H9 (cell line): ENCODE measurements at regions not wholly inside any gene's neighbourhood (a gene's known extent, or its start where the extent isn't known, plus 50 kb on each side); places are given as distances from the start of the nearest gene placed in this dataset.

Source experiments
- DNase-seq: peaks from one replicate; pipeline ENCODE4 v3.0.0-alpha.2; 2017
- H2AFZ ChIP-seq: one replicate; pipeline ENCODE4 v1.6.1; 2013; ENCODE audit warnings: mild to moderate bottlenecking, low read length, control low read depth, moderate library complexity
- H2AK5ac ChIP-seq: 2 replicates; pipeline ENCODE4 v1.6.1; 2013; ENCODE audit warnings: low read length, control low read depth, mixed read lengths; ENCODE audit not compliant: insufficient read length
- H2BK120ac ChIP-seq: one replicate; pipeline ENCODE4 v1.6.1; 2013; ENCODE audit warnings: low read depth, mild to moderate bottlenecking, low read length, control low read depth, inconsistent platforms; ENCODE audit not compliant: poor library complexity, severe bottlenecking
- H2BK12ac ChIP-seq: 2 replicates; pipeline ENCODE4 v1.6.1; 2013; ENCODE audit warnings: low read length, control low read depth, mixed read lengths, low read depth; ENCODE audit not compliant: insufficient read length
- H2BK15ac ChIP-seq: 2 replicates; pipeline ENCODE4 v1.6.1; 2013; ENCODE audit warnings: low read depth, low read length, control low read depth
- H2BK20ac ChIP-seq: one replicate; pipeline ENCODE4 v1.6.1; 2013; ENCODE audit warnings: low read depth, mild to moderate bottlenecking, low read length, control low read depth, inconsistent platforms; ENCODE audit not compliant: poor library complexity, severe bottlenecking
- H2BK5ac ChIP-seq: 2 replicates; pipeline ENCODE4 v1.6.1; 2013; ENCODE audit warnings: low read length, control low read depth, mixed read lengths; ENCODE audit not compliant: insufficient read length
- H3K14ac ChIP-seq: 2 replicates; pipeline ENCODE4 v1.6.1; 2013; ENCODE audit warnings: low read length, control low read depth; ENCODE audit not compliant: insufficient read depth
- H3K18ac ChIP-seq: 2 replicates; pipeline ENCODE4 v1.6.1; 2013; ENCODE audit warnings: low read depth, mild to moderate bottlenecking, mixed read lengths, low read length, control low read depth; ENCODE audit not compliant: insufficient read length
- H3K23ac ChIP-seq: 2 replicates; pipeline ENCODE4 v1.6.1; 2013; ENCODE audit warnings: low read length, control low read depth, mixed read lengths, low read depth; ENCODE audit not compliant: insufficient read length
- H3K23me2 ChIP-seq: 2 replicates; pipeline ENCODE4 v1.6.1; 2013; ENCODE audit warnings: low read depth, mild to moderate bottlenecking, mixed read lengths, low read length, control low read depth; ENCODE audit not compliant: insufficient read length, poor library complexity, severe bottlenecking
- H3K27ac ChIP-seq: 2 replicates; pipeline ENCODE4 v1.5.1; 2013; ENCODE audit warnings: low read length, control low read depth, mixed read lengths, low read depth; ENCODE audit not compliant: insufficient read length
- H3K27me3 ChIP-seq: 2 replicates; pipeline ENCODE4 v1.6.1; 2013; ENCODE audit warnings: low read length, control low read depth, inconsistent platforms; ENCODE audit not compliant: insufficient read depth
- H3K4ac ChIP-seq: 2 replicates; pipeline ENCODE4 v1.6.1; 2013; ENCODE audit warnings: low read depth, mild to moderate bottlenecking, control low read depth, inconsistent platforms, low read length, moderate library complexity
- H3K4me1 ChIP-seq: 2 replicates; pipeline ENCODE4 v1.6.1; 2013; ENCODE audit warnings: low read length, control low read depth, inconsistent platforms; ENCODE audit not compliant: insufficient read depth
- H3K4me2 ChIP-seq: 2 replicates; pipeline ENCODE4 v1.6.1; 2013; ENCODE audit warnings: low read length, control low read depth, mixed read lengths; ENCODE audit not compliant: insufficient read length, insufficient read depth
- H3K56ac ChIP-seq: 2 replicates; pipeline ENCODE4 v1.6.1; 2013; ENCODE audit warnings: low read depth, mild to moderate bottlenecking, mixed read lengths, low read length, control low read depth; ENCODE audit not compliant: insufficient read length
- H3K79me1 ChIP-seq: 2 replicates; pipeline ENCODE4 v1.6.1; 2013; ENCODE audit warnings: low read depth, mild to moderate bottlenecking, moderate library complexity, low read length, control low read depth, inconsistent platforms; ENCODE audit not compliant: insufficient read depth, poor library complexity, severe bottlenecking
- H3K79me2 ChIP-seq: 2 replicates; pipeline ENCODE4 v1.6.1; 2013; ENCODE audit warnings: low read length, control low read depth, inconsistent platforms; ENCODE audit not compliant: insufficient read depth
- H3K9ac ChIP-seq: 2 replicates; pipeline ENCODE4 v1.6.1; 2013; ENCODE audit warnings: low read length, control low read depth, mixed read lengths; ENCODE audit not compliant: insufficient read length; ENCODE audit errors: extremely low read depth
- H3K9me3 ChIP-seq: one replicate; pipeline ENCODE4 v1.6.1; 2013; ENCODE audit warnings: low read depth, low read length, inconsistent platforms; ENCODE audit not compliant: control insufficient read depth
- H3T11ph ChIP-seq: one replicate; pipeline ENCODE4 v1.6.1; 2013; ENCODE audit warnings: mild to moderate bottlenecking, low read length, control low read depth, inconsistent platforms
- H4K20me1 ChIP-seq: one replicate; pipeline ENCODE4 v1.6.1; 2013; ENCODE audit not compliant: control insufficient read depth, insufficient read length, insufficient read depth
- H4K5ac ChIP-seq: 2 replicates; pipeline ENCODE4 v1.6.1; 2013; ENCODE audit warnings: low read depth, mild to moderate bottlenecking, mixed read lengths, low read length, control low read depth; ENCODE audit not compliant: insufficient read length
- H4K8ac ChIP-seq: replicated peaks from 2 replicates; pipeline ENCODE4 v1.6.1; 2013; ENCODE audit warnings: low read length, control low read depth, mixed read lengths, low read depth; ENCODE audit not compliant: insufficient read length
- H4K91ac ChIP-seq: 2 replicates; pipeline ENCODE4 v1.6.1; 2013; ENCODE audit warnings: low read depth, mild to moderate bottlenecking, moderate library complexity, mixed read lengths, low read length, control low read depth; ENCODE audit not compliant: insufficient read length
- H3K27ac Mint-ChIP-seq, 3 experiments: 2 replicates in 2 of 3; 3 replicates in 1 of 3; pipeline ENCODE4 v1.8.0; 2020 to 2021; ENCODE audit warnings: mixed read lengths in 3 of 3, mild to moderate bottlenecking in 1 of 3, moderate library complexity in 1 of 3
- H3K27me3 Mint-ChIP-seq: 2 replicates; pipeline ENCODE4 v1.8.0; 2021; ENCODE audit warnings: low read depth, mild to moderate bottlenecking, moderate library complexity, mixed read lengths
- H3K36me3 Mint-ChIP-seq, 3 experiments: 2 replicates in 2 of 3; 3 replicates in 1 of 3; pipeline ENCODE4 v1.8.0; 2020 to 2021; ENCODE audit warnings: low read depth in 3 of 3, mixed read lengths in 3 of 3; ENCODE audit not compliant: insufficient read depth in 1 of 3
- H3K4me1 Mint-ChIP-seq, 2 experiments: 2 replicates each; pipeline ENCODE4 v1.8.0; 2020; ENCODE audit warnings: mixed read lengths in 2 of 2
- H3K4me3 Mint-ChIP-seq, 2 experiments: 2 replicates in 1 of 2; 3 replicates in 1 of 2; pipeline ENCODE4 v1.8.0; 2020 to 2021; ENCODE audit warnings: mild to moderate bottlenecking in 2 of 2, mixed read lengths in 2 of 2, moderate library complexity in 1 of 2
- H3K9me3 Mint-ChIP-seq, 2 experiments: 2 replicates in 1 of 2; 3 replicates in 1 of 2; pipeline ENCODE4 v1.8.0; 2020; ENCODE audit warnings: mild to moderate bottlenecking in 2 of 2, mixed read lengths in 2 of 2, moderate library complexity in 1 of 2
- CTCF ChIP-seq: fragments of 200-600 bp; sonication (generic); conservative IDR thresholded peaks from 3 replicates; pipeline ENCODE4 v1.8.0; 2021; ENCODE audit warnings: antibody characterized with exemption, mild to moderate bottlenecking

GRCh38 chr2:188916736-188917135 lies 57.4 kb upstream of the COL3A1 start:
- Histone ChIP-seq H3K14ac (no peak overlapping the region), H4K91ac (no peak overlapping the region), H3K56ac (no peak overlapping the region), H3K4ac (no peak overlapping the region), H3K79me2 (no peaks in the 10 kb centered on the region), H4K8ac (no peak overlapping the region), H3K4me2 (no peak overlapping the region), H3T11ph (no peak overlapping the region), H3K23ac (no peak overlapping the region), H4K20me1 (no peaks in the 10 kb centered on the region), H2BK12ac (no peak overlapping the region), H3K23me2 (no peaks in the 10 kb centered on the region), H3K27me3 (no peaks in the 10 kb centered on the region), H3K27ac (no peak overlapping the region), H2AK5ac (no peak overlapping the region), H3K4me1 (no peaks in the 10 kb centered on the region), H4K5ac (no peak overlapping the region), H2BK120ac (no peak overlapping the region), H3K9me3 (no peaks in the 10 kb centered on the region), H3K79me1 (no peaks in the 10 kb centered on the region), H2BK5ac (no peak overlapping the region), H3K9ac (no peak overlapping the region), H2BK15ac (no peak overlapping the region), H3K18ac (no peak overlapping the region), H2BK20ac (no peak overlapping the region), H2AFZ (no peak overlapping the region)
- Mint-ChIP-seq H3K36me3 (no peaks in the 10 kb centered on the region), H3K4me3 (no peak overlapping the region), H3K27ac (no peak overlapping the region), H3K27me3 (no peaks in the 10 kb centered on the region), H3K9me3 (no peaks in the 10 kb centered on the region), H3K4me1 (no peaks in the 10 kb centered on the region)
- TF ChIP-seq CTCF = no peak
- DNase-seq = no peak
